ENCODE measurements at regions not wholly inside any gene's neighbourhood (a gene's known extent, or its start where the extent isn't known, plus 50 kb on each side); places are given as distances from the start of the nearest gene placed in this dataset.

GRCh38 chr13:56332671-56333070 is 808.0 kb upstream of the PRR20A start:
- Mint-ChIP-seq H3K4me3 (ENCODE audit: unreplicated experiment) (no peak overlapping the region), H3K36me3 (ENCODE audit: low read depth, unreplicated experiment) (no peaks in the 10 kb centered on the region), H3K9me3 (ENCODE audit: unreplicated experiment) (no peaks in the 10 kb centered on the region), H3K27ac (ENCODE audit: unreplicated experiment) (no peak overlapping the region), H3K4me1 (ENCODE audit: unreplicated experiment) (no peaks in the 10 kb centered on the region), H3K27me3 (ENCODE audit: unreplicated experiment) (no peaks in the 10 kb centered on the region)
- DNase-seq (ENCODE audit: low spot score), result no peak
- no peak for TF ChIP-seq CTCF (IDR thresholded peaks at IDR 0.05; ENCODE audit: unreplicated experiment)

DNA sequence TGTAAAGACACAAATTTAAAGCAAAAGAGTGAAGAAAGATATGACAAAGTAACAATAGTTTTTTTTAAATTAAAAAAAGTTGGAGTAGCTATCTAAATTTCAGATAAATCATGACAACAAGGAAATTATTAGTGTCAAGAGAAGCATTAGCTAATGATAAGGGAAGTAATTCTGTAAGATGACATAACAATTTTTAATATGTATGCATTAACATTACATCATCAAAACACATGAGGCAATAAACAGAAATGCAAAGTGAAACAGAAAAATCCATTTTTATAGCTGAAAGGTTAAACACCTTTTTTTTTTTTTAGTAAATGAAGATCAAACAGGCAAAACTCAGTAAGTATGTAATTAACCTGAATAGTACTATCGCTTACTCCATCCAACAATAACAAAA is 804.9 kb upstream of the PRR20A start:
- Mint-ChIP-seq H3K4me1 (ENCODE audit: unreplicated experiment) (no peaks in the 10 kb centered on the region), H3K4me3 (ENCODE audit: unreplicated experiment) (no peak overlapping the region), H3K27me3 (ENCODE audit: unreplicated experiment) (no peaks in the 10 kb centered on the region), H3K9me3 (ENCODE audit: unreplicated experiment) (no peaks in the 10 kb centered on the region), H3K27ac (ENCODE audit: unreplicated experiment) (no peak overlapping the region), H3K36me3 (ENCODE audit: low read depth, unreplicated experiment) (no peaks in the 10 kb centered on the region)
- no peak for DNase-seq (ENCODE audit: low spot score)
- TF ChIP-seq CTCF (IDR thresholded peaks at IDR 0.05; ENCODE audit: unreplicated experiment), result no peak

DNA sequence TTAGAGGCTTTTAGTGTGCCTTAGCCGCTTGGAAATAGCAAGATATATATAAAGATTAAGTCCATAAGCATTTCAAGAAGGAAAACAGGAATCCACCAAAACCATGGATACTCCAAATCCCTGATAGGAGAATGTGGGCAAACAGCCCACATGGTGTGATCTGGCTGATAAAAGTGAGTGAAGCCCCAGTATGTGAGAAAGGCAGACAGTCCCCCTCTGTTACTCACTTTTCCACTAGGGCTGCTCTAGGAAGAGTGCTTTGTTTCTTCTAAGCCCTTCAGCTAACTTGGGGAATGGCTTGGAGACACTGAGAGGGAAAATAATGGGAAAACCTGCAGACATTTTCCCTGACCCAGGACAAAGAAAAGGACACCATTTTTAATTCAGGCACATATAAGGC is 802.3 kb upstream of the PRR20A start:
- Mint-ChIP-seq H3K9me3 (ENCODE audit: unreplicated experiment) (no peaks in the 10 kb centered on the region), H3K4me1 (ENCODE audit: unreplicated experiment) (no peaks in the 10 kb centered on the region), H3K27ac (ENCODE audit: unreplicated experiment) (no peak overlapping the region), H3K36me3 (ENCODE audit: low read depth, unreplicated experiment) (no peaks in the 10 kb centered on the region), H3K4me3 (ENCODE audit: unreplicated experiment) (no peak overlapping the region), H3K27me3 (ENCODE audit: unreplicated experiment) (peaks cover 3% of the 10 kb centered on the region)
- DNase-seq (ENCODE audit: low spot score), result no peak
- no peak for TF ChIP-seq CTCF (IDR thresholded peaks at IDR 0.05; ENCODE audit: unreplicated experiment)

DNA sequence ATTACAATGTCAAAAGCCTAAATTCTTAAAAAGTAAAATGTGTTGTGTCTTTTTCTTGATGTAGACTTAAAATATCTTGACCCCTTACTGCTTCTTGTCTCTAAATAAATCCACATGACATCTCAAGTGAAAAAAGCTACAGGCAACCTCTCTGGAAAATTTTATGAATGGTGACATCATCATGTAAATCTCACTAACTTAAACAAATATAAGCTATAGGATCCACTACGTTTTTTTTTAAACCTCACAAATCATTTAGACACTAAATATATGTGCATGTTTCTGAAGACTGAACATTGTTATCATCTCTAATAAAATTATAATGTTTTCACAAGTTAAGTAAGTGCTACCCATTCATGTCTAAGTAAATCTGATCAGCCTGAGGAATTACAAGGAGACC is 793.7 kb upstream of the PRR20A start:
- Mint-ChIP-seq H3K4me3 (ENCODE audit: unreplicated experiment) (no peak overlapping the region), H3K4me1 (ENCODE audit: unreplicated experiment) (no peaks in the 10 kb centered on the region), H3K27ac (ENCODE audit: unreplicated experiment) (no peak overlapping the region), H3K9me3 (ENCODE audit: unreplicated experiment) (no peaks in the 10 kb centered on the region), H3K27me3 (ENCODE audit: unreplicated experiment) (peaks cover 2% of the 10 kb centered on the region), H3K36me3 (ENCODE audit: low read depth, unreplicated experiment) (no peaks in the 10 kb centered on the region)
- no peak for DNase-seq (ENCODE audit: low spot score)
- no peak for TF ChIP-seq CTCF (IDR thresholded peaks at IDR 0.05; ENCODE audit: unreplicated experiment)

DNA sequence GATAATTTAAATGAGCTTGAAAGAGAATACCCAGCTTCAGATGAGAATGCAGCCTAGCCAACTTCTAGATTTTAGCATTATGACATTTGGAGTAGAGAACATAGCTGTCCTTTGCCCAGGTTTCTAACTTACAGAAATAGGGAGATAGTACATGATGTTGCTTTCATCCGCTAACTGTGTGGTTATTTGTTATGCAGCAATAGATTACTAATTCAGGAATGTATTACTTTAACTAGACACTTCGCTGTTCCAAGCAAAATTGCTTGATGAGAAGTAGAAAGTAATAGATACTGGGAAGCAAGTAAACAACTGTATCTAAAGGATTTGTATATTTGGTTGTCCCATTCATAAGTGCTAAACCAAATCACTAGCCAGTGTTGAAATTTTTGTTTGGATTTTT is 790.9 kb upstream of the PRR20A start:
- no peak overlapping the region for H3K27ac Mint-ChIP-seq (ENCODE audit: unreplicated experiment)
- no peak for TF ChIP-seq CTCF (IDR thresholded peaks at IDR 0.05; ENCODE audit: unreplicated experiment)
- H3K36me3 Mint-ChIP-seq (ENCODE audit: low read depth, unreplicated experiment), result no peaks in the 10 kb centered on the region
- H3K9me3 Mint-ChIP-seq (ENCODE audit: unreplicated experiment), result no peaks in the 10 kb centered on the region
- H3K4me1 Mint-ChIP-seq (ENCODE audit: unreplicated experiment), result no peaks in the 10 kb centered on the region
- no peak overlapping the region for H3K4me3 Mint-ChIP-seq (ENCODE audit: unreplicated experiment)
- DNase-seq (ENCODE audit: low spot score), result no peak
- no peaks in the 10 kb centered on the region for H3K27me3 Mint-ChIP-seq (ENCODE audit: unreplicated experiment)
